Central memory CD8-positive, alpha-beta T cell (primary cell): ENCODE measurements at regions not wholly inside any gene's neighbourhood (a gene's known extent, or its start where the extent isn't known, plus 50 kb on each side); places are given as distances from the start of the nearest gene placed in this dataset.
"Not testable (repeated sequence)": the region's sequence is repeated elsewhere in the genome, so short reads cannot be mapped to it uniquely, and the experiment has no call there.

Experiments
- ATAC-seq: fragments of 150-1000 bp; cut with Tn5 transposase; replicated peaks from 2 replicates; pipeline ENCODE4 v1.10.0; 2022; ENCODE audit warnings: mild to moderate bottlenecking, moderate FRiP score, moderate number of reproducible peaks; ENCODE audit not compliant: poor library complexity, severe bottlenecking; ENCODE audit errors: extremely low read depth
- DNase-seq, 2 donors: peaks; one replicate each; pipeline ENCODE4 v3.0.0; 2021; ENCODE audit warnings: low spot score in 2 of 2
- H3K27ac Mint-ChIP-seq: one replicate; pipeline ENCODE4 v1.8.0; 2022; ENCODE audit warnings: low read depth, mild to moderate bottlenecking, moderate library complexity, mixed read lengths
- H3K27me3 Mint-ChIP-seq: one replicate; pipeline ENCODE4 v1.8.0; 2022; ENCODE audit warnings: mixed read lengths
- H3K36me3 Mint-ChIP-seq: one replicate; pipeline ENCODE4 v1.8.0; 2022; ENCODE audit warnings: mild to moderate bottlenecking, moderate library complexity, mixed read lengths; ENCODE audit not compliant: insufficient read depth
- H3K4me1 Mint-ChIP-seq: one replicate; pipeline ENCODE4 v1.8.0; 2022; ENCODE audit warnings: mixed read lengths
- H3K4me3 Mint-ChIP-seq: one replicate; pipeline ENCODE4 v1.8.0; 2022; ENCODE audit warnings: mild to moderate bottlenecking, moderate library complexity, mixed read lengths
- H3K9me3 Mint-ChIP-seq: one replicate; pipeline ENCODE4 v1.8.0; 2022; ENCODE audit warnings: mixed read lengths

DNA sequence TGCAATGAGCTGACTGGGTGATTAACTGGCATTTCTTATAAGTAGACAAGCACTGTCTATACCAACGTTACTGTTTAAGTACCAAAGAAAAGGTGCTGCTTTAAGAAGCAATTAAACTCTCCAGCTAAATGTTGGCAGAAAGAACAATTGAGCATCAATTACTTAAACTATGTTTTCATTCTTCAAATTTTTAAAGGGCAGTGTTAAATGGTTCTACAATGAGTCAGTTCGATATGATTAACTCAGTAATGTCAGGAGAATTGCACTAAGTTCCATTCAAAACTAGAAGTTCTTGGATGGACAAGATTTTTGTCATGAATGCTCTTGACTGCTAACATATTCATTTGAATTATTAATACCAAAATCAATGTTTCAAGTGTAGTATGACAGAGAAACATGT is 593.7 kb downstream of the DNAH5 start:
- H3K4me1 Mint-ChIP-seq = no peaks in the 10 kb centered on the region
- no peaks in the 10 kb centered on the region for H3K27me3 Mint-ChIP-seq
- ATAC-seq (no peak), DNase-seq (no peak)
- peaks cover 11% of the 10 kb centered on the region for H3K9me3 Mint-ChIP-seq
- H3K36me3 Mint-ChIP-seq = no peaks in the 10 kb centered on the region
- no peak overlapping the region for H3K27ac Mint-ChIP-seq
- no peak overlapping the region for H3K4me3 Mint-ChIP-seq

DNA sequence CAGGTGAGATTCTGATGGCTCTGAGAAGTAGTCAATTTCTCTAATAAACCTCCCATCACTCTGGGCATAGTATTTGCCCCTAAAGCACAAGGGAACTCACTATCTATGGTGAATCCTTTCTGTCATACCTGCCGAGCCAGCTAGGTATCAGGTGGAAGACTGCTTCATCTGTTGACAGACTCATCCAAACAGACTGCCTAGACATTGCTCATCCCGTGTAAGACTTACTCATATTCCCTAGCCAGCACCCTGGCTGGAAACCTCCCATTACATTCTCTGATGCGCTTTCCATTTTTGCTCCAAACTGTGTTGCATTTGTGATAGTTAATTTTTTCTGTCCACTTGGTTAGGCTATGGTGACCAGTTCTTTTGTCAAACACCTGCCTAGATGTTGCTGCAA is 595.9 kb downstream of the DNAH5 start:
- no peak overlapping the region for H3K4me3 Mint-ChIP-seq
- H3K36me3 Mint-ChIP-seq = no peaks in the 10 kb centered on the region
- no peaks in the 10 kb centered on the region for H3K27me3 Mint-ChIP-seq
- H3K9me3 Mint-ChIP-seq = peaks cover 6% of the 10 kb centered on the region
- no peaks in the 10 kb centered on the region for H3K4me1 Mint-ChIP-seq
- DNase-seq = no peak
- ATAC-seq = no peak
- H3K27ac Mint-ChIP-seq = no peak overlapping the region

- ATAC-seq = no peak
- H3K9me3 Mint-ChIP-seq = peaks cover 15% of the 10 kb centered on the region
Measured at GRCh38 chr5:13346401-13346800, 598.1 kb downstream of the DNAH5 start.

DNA sequence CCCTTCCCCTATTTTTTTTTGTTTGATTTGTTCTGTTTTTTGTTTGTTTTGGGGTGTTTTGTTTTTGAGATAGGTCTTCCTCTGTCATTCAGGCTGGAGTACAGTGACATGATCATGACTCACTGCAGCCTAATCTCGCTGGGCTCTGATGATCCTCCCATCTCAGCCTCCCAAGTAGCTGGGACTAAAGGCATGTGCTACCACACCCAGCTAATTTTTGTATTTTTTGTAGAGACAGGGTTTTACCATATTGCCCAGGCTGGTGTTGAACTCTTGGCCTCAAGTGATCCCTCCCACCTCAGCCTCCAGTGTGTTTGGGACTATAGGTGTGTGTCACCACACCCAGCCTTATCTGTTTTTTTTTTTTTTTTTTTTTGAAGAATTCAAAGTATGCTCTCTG is 605.4 kb downstream of the DNAH5 start:
- H3K4me1 Mint-ChIP-seq = no peaks in the 10 kb centered on the region
- H3K36me3 Mint-ChIP-seq = no peaks in the 10 kb centered on the region
- DNase-seq (no peak), ATAC-seq (no peak)
- peaks cover 27% of the 10 kb centered on the region for H3K9me3 Mint-ChIP-seq
- no peak overlapping the region for H3K4me3 Mint-ChIP-seq
- no peaks in the 10 kb centered on the region for H3K27me3 Mint-ChIP-seq
- no peak overlapping the region for H3K27ac Mint-ChIP-seq

More at GRCh38 chr5:13346401-13346800, 598.1 kb downstream of the DNAH5 start:
- Mint-ChIP-seq H3K27ac (no peak overlapping the region), H3K4me3 (no peak overlapping the region), H3K36me3 (no peaks in the 10 kb centered on the region), H3K4me1 (no peaks in the 10 kb centered on the region), H3K27me3 (no peaks in the 10 kb centered on the region)
- no peak for DNase-seq

DNA sequence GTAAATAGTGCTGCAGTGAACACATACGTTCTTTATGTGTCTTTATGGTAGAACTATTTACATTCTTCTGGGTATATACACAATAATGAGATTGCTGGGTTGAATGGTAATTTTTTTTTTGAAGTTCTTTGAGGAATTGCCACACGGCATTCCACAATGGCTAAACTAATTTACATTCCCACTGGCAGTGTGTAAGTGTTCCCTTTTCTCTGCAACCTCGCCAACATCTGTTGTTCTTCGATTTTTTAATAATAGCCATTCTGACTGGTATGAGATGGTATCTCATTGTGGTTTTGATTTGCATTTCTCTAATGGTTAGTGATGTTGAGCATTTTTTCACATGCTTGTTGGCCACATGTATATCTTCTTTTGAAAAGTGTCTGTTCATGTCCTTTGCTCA is 609.5 kb downstream of the DNAH5 start:
- peaks cover 10% of the 10 kb centered on the region for H3K9me3 Mint-ChIP-seq
- not testable (repeated sequence) for H3K27ac Mint-ChIP-seq, H3K27me3 Mint-ChIP-seq, H3K4me1 Mint-ChIP-seq, ATAC-seq, DNase-seq, H3K36me3 Mint-ChIP-seq, H3K4me3 Mint-ChIP-seq

DNA sequence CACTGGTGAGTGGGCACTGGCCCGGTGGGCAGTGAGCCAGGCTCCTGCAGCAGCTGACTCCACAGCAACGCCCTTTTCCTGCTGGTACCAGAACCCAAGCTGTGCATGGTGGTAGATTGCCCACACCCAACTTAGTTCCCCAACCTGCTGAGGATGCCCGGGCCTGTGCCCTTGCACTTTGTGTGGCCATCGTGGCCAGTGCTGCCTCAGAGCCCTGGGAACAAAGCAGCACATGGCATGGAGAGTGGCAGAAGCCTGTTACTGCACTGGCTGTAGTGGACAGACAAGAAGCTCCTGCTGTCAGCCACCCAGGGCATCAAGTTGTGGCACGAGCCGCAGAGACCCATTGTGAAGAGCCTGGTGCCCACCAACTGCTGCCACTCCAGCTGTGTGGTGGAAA is 612.9 kb downstream of the DNAH5 start:
- Mint-ChIP-seq H3K27ac (no peak overlapping the region), H3K27me3 (no peaks in the 10 kb centered on the region), H3K36me3 (no peaks in the 10 kb centered on the region), H3K4me1 (no peaks in the 10 kb centered on the region), H3K9me3 (peaks cover 5% of the 10 kb centered on the region), H3K4me3 (no peak overlapping the region)
- ATAC-seq = no peak
- DNase-seq = no peak

- no peak for ATAC-seq
- Mint-ChIP-seq H3K36me3 (no peaks in the 10 kb centered on the region), H3K4me3 (no peak overlapping the region), H3K27ac (no peak overlapping the region), H3K4me1 (no peaks in the 10 kb centered on the region), H3K27me3 (no peaks in the 10 kb centered on the region), H3K9me3 (no peaks in the 10 kb centered on the region)
- no peak for DNase-seq
Measured at GRCh38 chr5:13328316-13328715, 616.2 kb downstream of the DNAH5 start.

DNA sequence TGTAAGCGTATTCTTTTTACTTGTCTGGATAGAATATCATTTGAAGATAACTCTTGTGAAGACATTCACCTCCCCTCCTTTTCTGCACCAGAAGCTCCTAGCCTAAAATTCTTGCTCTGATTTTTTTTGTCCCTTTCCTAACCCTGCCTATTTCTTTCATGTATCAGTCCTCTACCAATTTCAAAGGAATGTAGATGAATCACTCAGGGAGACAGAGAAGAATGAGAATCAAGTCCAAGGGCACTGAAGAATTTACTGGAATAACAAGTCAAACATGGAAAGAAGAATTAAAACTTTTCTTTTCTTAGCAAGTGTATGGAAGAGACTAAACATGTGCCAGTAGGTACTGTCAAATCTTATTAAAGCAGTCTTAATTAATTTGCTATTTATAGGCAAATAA is 618.7 kb downstream of the DNAH5 start:
- no peaks in the 10 kb centered on the region for H3K27me3 Mint-ChIP-seq
- H3K36me3 Mint-ChIP-seq = no peaks in the 10 kb centered on the region
- no peak overlapping the region for H3K4me3 Mint-ChIP-seq
- no peak for DNase-seq
- ATAC-seq = no peak
- no peaks in the 10 kb centered on the region for H3K9me3 Mint-ChIP-seq
- no peaks in the 10 kb centered on the region for H3K4me1 Mint-ChIP-seq
- no peak overlapping the region for H3K27ac Mint-ChIP-seq

DNA sequence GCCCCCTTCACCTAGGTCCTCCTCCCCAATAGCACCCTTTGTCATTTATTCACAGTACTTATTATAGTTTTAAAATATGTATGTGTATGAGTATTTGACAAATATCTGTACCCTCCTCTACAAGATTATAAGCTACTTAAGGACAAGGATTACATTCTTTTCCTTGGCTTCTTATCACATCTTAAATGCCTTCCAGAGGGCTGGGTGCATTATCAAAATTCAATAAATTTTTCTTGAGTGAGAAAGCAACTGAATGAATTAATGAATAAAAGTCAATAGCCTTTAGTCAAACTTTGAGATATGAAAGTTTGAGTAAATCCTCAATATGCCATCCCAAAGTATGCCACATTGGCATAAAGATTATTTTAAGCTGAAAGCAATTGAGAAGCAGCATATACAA is 621.7 kb downstream of the DNAH5 start:
- ATAC-seq (no peak), DNase-seq (no peak)
- Mint-ChIP-seq H3K4me1 (no peaks in the 10 kb centered on the region), H3K4me3 (no peak overlapping the region), H3K27ac (no peak overlapping the region), H3K27me3 (no peaks in the 10 kb centered on the region), H3K36me3 (no peaks in the 10 kb centered on the region), H3K9me3 (peaks cover 18% of the 10 kb centered on the region)

GRCh38 chr5:13317654-13318053 is 626.8 kb downstream of the DNAH5 start:
- no peak for DNase-seq
- Mint-ChIP-seq H3K27me3 (no peaks in the 10 kb centered on the region), H3K4me3 (no peak overlapping the region), H3K9me3 (peaks cover 28% of the 10 kb centered on the region), H3K27ac (no peak overlapping the region), H3K4me1 (no peaks in the 10 kb centered on the region), H3K36me3 (no peaks in the 10 kb centered on the region)
- ATAC-seq = no peak

GRCh38 chr5:13316176-13316575 is 628.3 kb downstream of the DNAH5 start:
- Mint-ChIP-seq H3K4me3 (no peak overlapping the region), H3K36me3 (no peaks in the 10 kb centered on the region), H3K27me3 (no peaks in the 10 kb centered on the region), H3K9me3 (peaks cover 28% of the 10 kb centered on the region), H3K27ac (no peak overlapping the region), H3K4me1 (no peaks in the 10 kb centered on the region)
- DNase-seq (no peak), ATAC-seq (no peak)

DNA sequence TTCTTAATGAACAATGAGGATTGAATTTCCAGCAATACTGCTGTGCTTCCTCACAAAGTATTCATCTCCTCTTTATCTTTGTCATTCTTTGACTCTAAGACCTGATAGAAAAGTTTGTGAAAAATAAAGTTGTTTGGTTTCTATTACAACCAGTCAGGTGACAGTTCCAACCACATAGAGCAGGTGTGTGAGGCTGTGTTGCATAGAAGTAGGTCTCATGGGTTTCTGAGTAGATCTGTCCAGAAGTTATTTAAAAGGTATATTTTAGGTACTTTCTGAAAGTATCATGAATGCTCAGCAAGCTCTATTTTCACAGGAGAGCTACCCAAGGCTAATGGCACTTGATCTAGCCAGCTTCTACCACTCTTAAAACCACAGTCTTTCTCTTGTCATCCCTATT is 637.0 kb downstream of the DNAH5 start:
- ATAC-seq (no peak), DNase-seq (no peak)
- Mint-ChIP-seq H3K27me3 (no peaks in the 10 kb centered on the region), H3K27ac (no peak overlapping the region), H3K9me3 (peaks cover 14% of the 10 kb centered on the region), H3K36me3 (no peaks in the 10 kb centered on the region), H3K4me3 (no peak overlapping the region), H3K4me1 (no peaks in the 10 kb centered on the region)

GRCh38 chr5:13303445-13303844 is 641.0 kb downstream of the DNAH5 start:
- H3K9me3 Mint-ChIP-seq = peaks cover 24% of the 10 kb centered on the region
- no peaks in the 10 kb centered on the region for H3K4me1 Mint-ChIP-seq
- H3K4me3 Mint-ChIP-seq = no peak overlapping the region
- no peak overlapping the region for H3K27ac Mint-ChIP-seq
- no peak for DNase-seq
- ATAC-seq = no peak
- H3K36me3 Mint-ChIP-seq = no peaks in the 10 kb centered on the region
- H3K27me3 Mint-ChIP-seq = no peaks in the 10 kb centered on the region

GRCh38 chr5:13278811-13279210 is 665.7 kb downstream of the DNAH5 start:
- DNase-seq (no peak), ATAC-seq (no peak)
- Mint-ChIP-seq H3K27me3 (no peaks in the 10 kb centered on the region), H3K27ac (no peak overlapping the region), H3K36me3 (peaks cover 4% of the 10 kb centered on the region), H3K4me1 (no peaks in the 10 kb centered on the region), H3K9me3 (no peaks in the 10 kb centered on the region), H3K4me3 (no peak overlapping the region)
